Gastrocnemius medialis (tissue), 4 donors: ENCODE measurements at regions not wholly inside any gene's neighbourhood (a gene's known extent, or its start where the extent isn't known, plus 50 kb on each side); places are given as distances from the start of the nearest gene placed in this dataset.

Experiments
- POLR2A ChIP-seq, 2 donors: fragments of 450-650 bp; IDR thresholded peaks; one replicate each; pipeline ENCODE4 v1.6.1; 2017; ENCODE audit warnings: antibody characterized with exemption in 2 of 2, mild to moderate bottlenecking in 2 of 2, moderate library complexity in 2 of 2
- TF ChIP-seq, protein P1 (sequence below), 5 experiments: fragments of 450-650 bp in 3 of 5; fragments of 200-600 bp in 2 of 5; sonication (generic) in 2 of 5; IDR thresholded peaks in 4 of 5; conservative IDR thresholded peaks in 1 of 5; 1 replicate in 4 of 5; 2 replicates in 1 of 5; pipeline ENCODE4 v1.5.1; 2016 to 2019; ENCODE audit warnings: antibody characterized with exemption in 5 of 5, mild to moderate bottlenecking in 3 of 5, moderate library complexity in 3 of 5

DNA sequence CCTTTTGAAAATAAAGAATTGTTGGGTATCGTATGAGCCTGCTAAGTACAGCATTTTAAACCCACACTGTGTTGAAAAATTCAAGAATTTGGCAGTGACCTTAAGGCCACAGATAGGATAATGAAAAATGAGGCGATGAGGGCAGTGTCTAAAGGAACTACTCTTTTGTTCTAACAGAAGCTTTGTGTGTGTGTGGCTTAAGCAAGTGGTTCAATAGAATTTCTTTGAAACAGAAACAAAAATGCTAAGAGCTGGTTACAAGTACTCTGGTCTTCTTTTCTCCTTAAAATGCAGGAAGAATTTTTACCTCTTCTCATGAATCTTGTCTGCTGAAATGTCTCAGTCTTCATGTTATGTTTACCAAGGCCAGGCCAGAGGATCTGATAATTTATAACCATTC lies 279.5 kb downstream of the ZNF536 start:
- TF ChIP-seq, protein P1, sequence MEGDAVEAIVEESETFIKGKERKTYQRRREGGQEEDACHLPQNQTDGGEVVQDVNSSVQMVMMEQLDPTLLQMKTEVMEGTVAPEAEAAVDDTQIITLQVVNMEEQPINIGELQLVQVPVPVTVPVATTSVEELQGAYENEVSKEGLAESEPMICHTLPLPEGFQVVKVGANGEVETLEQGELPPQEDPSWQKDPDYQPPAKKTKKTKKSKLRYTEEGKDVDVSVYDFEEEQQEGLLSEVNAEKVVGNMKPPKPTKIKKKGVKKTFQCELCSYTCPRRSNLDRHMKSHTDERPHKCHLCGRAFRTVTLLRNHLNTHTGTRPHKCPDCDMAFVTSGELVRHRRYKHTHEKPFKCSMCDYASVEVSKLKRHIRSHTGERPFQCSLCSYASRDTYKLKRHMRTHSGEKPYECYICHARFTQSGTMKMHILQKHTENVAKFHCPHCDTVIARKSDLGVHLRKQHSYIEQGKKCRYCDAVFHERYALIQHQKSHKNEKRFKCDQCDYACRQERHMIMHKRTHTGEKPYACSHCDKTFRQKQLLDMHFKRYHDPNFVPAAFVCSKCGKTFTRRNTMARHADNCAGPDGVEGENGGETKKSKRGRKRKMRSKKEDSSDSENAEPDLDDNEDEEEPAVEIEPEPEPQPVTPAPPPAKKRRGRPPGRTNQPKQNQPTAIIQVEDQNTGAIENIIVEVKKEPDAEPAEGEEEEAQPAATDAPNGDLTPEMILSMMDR (IDR thresholded peaks at IDR 0.05 in 4 of 5, conservative IDR thresholded peaks at IDR 0.05 in 1 of 5), result no peak
- TF ChIP-seq POLR2A (IDR thresholded peaks at IDR 0.05), result no peak
